Dendritic cell treated with granulocyte-macrophage colony-stimulating factor and Interleukin-4, amounts not matched to agents 40 ng/mL and 50 ng/mL, for 4 days (primary cell): ENCODE measurements at regions not wholly inside any gene's neighbourhood (a gene's known extent, or its start where the extent isn't known, plus 50 kb on each side); places are given as distances from the start of the nearest gene placed in this dataset.
"Not testable (repeated sequence)": the region's sequence is repeated elsewhere in the genome, so short reads cannot be mapped to it uniquely, and the experiment has no call there.

ENCODE experiments used
- H3K27ac Mint-ChIP-seq: one replicate; pipeline ENCODE4 v1.8.0; 2022; ENCODE audit warnings: mild to moderate bottlenecking, mixed read lengths
- H3K27me3 Mint-ChIP-seq: one replicate; pipeline ENCODE4 v1.8.0; 2022; ENCODE audit warnings: mild to moderate bottlenecking, mixed read lengths
- H3K36me3 Mint-ChIP-seq: one replicate; pipeline ENCODE4 v1.8.0; 2022; ENCODE audit warnings: low read depth, mixed read lengths
- H3K4me1 Mint-ChIP-seq: one replicate; pipeline ENCODE4 v1.8.0; 2022; ENCODE audit warnings: low read depth, mixed read lengths
- H3K4me3 Mint-ChIP-seq: one replicate; pipeline ENCODE4 v1.8.0; 2022; ENCODE audit warnings: mild to moderate bottlenecking, moderate library complexity, mixed read lengths
- H3K9me3 Mint-ChIP-seq: one replicate; pipeline ENCODE4 v1.8.0; 2022; ENCODE audit warnings: mixed read lengths
- intact Hi-C: fragments of 100-400 bp; cut with micrococcal nuclease; formaldehyde crosslinking; loops from one replicate; pipeline ENCODE4 v1.15.0; 2022

- Mint-ChIP-seq H3K4me3 (no peak overlapping the region), H3K27me3 (peaks cover 6% of the 10 kb centered on the region), H3K27ac (no peak overlapping the region), H3K36me3 (no peaks in the 10 kb centered on the region), H3K4me1 (no peaks in the 10 kb centered on the region), H3K9me3 (no peaks in the 10 kb centered on the region)
- intact Hi-C loops = no loop called here
Measured at GRCh38 chr20:22834651-22835256, 200.4 kb upstream of the SSTR4 start.

GRCh38 chr20:22836211-22836610 lies 198.9 kb upstream of the SSTR4 start:
- Mint-ChIP-seq H3K36me3 (no peaks in the 10 kb centered on the region), H3K9me3 (no peaks in the 10 kb centered on the region), H3K27ac (no peak overlapping the region), H3K27me3 (peaks cover 8% of the 10 kb centered on the region), H3K4me3 (no peak overlapping the region), H3K4me1 (no peaks in the 10 kb centered on the region)
- intact Hi-C loops = no loop called here

GRCh38 chr20:22836877-22837276 lies 198.2 kb upstream of the SSTR4 start:
- Mint-ChIP-seq H3K4me3 (no peak overlapping the region), H3K36me3 (no peaks in the 10 kb centered on the region), H3K27ac (no peak overlapping the region), H3K4me1 (no peaks in the 10 kb centered on the region), H3K27me3 (peaks cover 10% of the 10 kb centered on the region), H3K9me3 (no peaks in the 10 kb centered on the region)
- intact Hi-C loops = no loop called here

- peaks cover 12% of the 10 kb centered on the region for H3K27me3 Mint-ChIP-seq
- H3K4me3 Mint-ChIP-seq = no peak overlapping the region
- intact Hi-C loops = no loop called here
- no peaks in the 10 kb centered on the region for H3K9me3 Mint-ChIP-seq
- no peak overlapping the region for H3K27ac Mint-ChIP-seq
- H3K36me3 Mint-ChIP-seq = no peaks in the 10 kb centered on the region
- H3K4me1 Mint-ChIP-seq = peaks cover 5% of the 10 kb centered on the region
Measured at GRCh38 chr20:22838001-22838400, 197.1 kb upstream of the SSTR4 start.

- H3K27ac Mint-ChIP-seq = no peak overlapping the region
Measured at GRCh38 chr20:22841846-22842245, 193.3 kb upstream of the SSTR4 start.

GRCh38 chr20:22842793-22843192 lies 192.3 kb upstream of the SSTR4 start:
- Mint-ChIP-seq H3K4me1 (peaks cover 5% of the 10 kb centered on the region), H3K9me3 (no peaks in the 10 kb centered on the region), H3K27me3 (peaks cover 12% of the 10 kb centered on the region), H3K27ac (no peak overlapping the region), H3K36me3 (no peaks in the 10 kb centered on the region), H3K4me3 (no peak overlapping the region)
- intact Hi-C loops = no loop called here

More at GRCh38 chr20:22841846-22842245, 193.3 kb upstream of the SSTR4 start:
- no peaks in the 10 kb centered on the region for H3K36me3 Mint-ChIP-seq
- H3K27me3 Mint-ChIP-seq = peaks cover 12% of the 10 kb centered on the region
- intact Hi-C loops = no loop called here
- no peak overlapping the region for H3K4me3 Mint-ChIP-seq
- H3K9me3 Mint-ChIP-seq = no peaks in the 10 kb centered on the region
- H3K4me1 Mint-ChIP-seq = peaks cover 5% of the 10 kb centered on the region

GRCh38 chr20:22844959-22845358 lies 190.2 kb upstream of the SSTR4 start:
- no peaks in the 10 kb centered on the region for H3K9me3 Mint-ChIP-seq
- peaks cover 5% of the 10 kb centered on the region for H3K4me1 Mint-ChIP-seq
- H3K27ac Mint-ChIP-seq = no peak overlapping the region
- intact Hi-C loops = no loop called here
- H3K27me3 Mint-ChIP-seq = peaks cover 18% of the 10 kb centered on the region
- H3K4me3 Mint-ChIP-seq = no peak overlapping the region
- no peaks in the 10 kb centered on the region for H3K36me3 Mint-ChIP-seq

GRCh38 chr20:22846863-22847262 lies 188.2 kb upstream of the SSTR4 start:
- Mint-ChIP-seq H3K27ac (no peak overlapping the region), H3K27me3 (peaks cover 22% of the 10 kb centered on the region), H3K4me3 (no peak overlapping the region), H3K4me1 (peaks cover 5% of the 10 kb centered on the region), H3K36me3 (no peaks in the 10 kb centered on the region), H3K9me3 (no peaks in the 10 kb centered on the region)
- intact Hi-C loops = no loop called here

GRCh38 chr20:22848364-22848763 lies 186.7 kb upstream of the SSTR4 start:
- Mint-ChIP-seq H3K4me1 (no peaks in the 10 kb centered on the region), H3K4me3 (no peak overlapping the region), H3K36me3 (no peaks in the 10 kb centered on the region), H3K27me3 (peaks cover 27% of the 10 kb centered on the region), H3K9me3 (no peaks in the 10 kb centered on the region), H3K27ac (no peak overlapping the region)
- intact Hi-C loops = no loop called here

- H3K4me3 Mint-ChIP-seq, H3K9me3 Mint-ChIP-seq, H3K4me1 Mint-ChIP-seq, H3K36me3 Mint-ChIP-seq, H3K27ac Mint-ChIP-seq: not testable (repeated sequence)
- intact Hi-C loops = loop anchor here (10.0 kb wide), 1 partner anchor 123 kb away; no protein-coding TSS in a partner anchor
- peaks cover 40% of the 10 kb centered on the region for H3K27me3 Mint-ChIP-seq
Measured at GRCh38 chr20:22851679-22852346, 183.3 kb upstream of the SSTR4 start.

GRCh38 chr20:22861231-22861980 lies 173.7 kb upstream of the SSTR4 start:
- H3K9me3 Mint-ChIP-seq = no peaks in the 10 kb centered on the region
- intact Hi-C loops = no loop called here
- no peak overlapping the region for H3K4me3 Mint-ChIP-seq
- H3K4me1 Mint-ChIP-seq = no peaks in the 10 kb centered on the region
- peaks cover 18% of the 10 kb centered on the region for H3K27me3 Mint-ChIP-seq
- H3K27ac Mint-ChIP-seq = no peak overlapping the region
- no peaks in the 10 kb centered on the region for H3K36me3 Mint-ChIP-seq

- H3K4me3 Mint-ChIP-seq = no peak overlapping the region
- no peaks in the 10 kb centered on the region for H3K36me3 Mint-ChIP-seq
- no peak overlapping the region for H3K27ac Mint-ChIP-seq
- intact Hi-C loops = no loop called here
- no peaks in the 10 kb centered on the region for H3K9me3 Mint-ChIP-seq
- peaks cover 20% of the 10 kb centered on the region for H3K27me3 Mint-ChIP-seq
- H3K4me1 Mint-ChIP-seq = no peaks in the 10 kb centered on the region
Measured at GRCh38 chr20:22861990-22862389, 173.1 kb upstream of the SSTR4 start.

GRCh38 chr20:22862671-22863230 lies 172.4 kb upstream of the SSTR4 start:
- intact Hi-C loops = no loop called here
- H3K27me3 Mint-ChIP-seq = peaks cover 28% of the 10 kb centered on the region
- no peaks in the 10 kb centered on the region for H3K9me3 Mint-ChIP-seq
- H3K4me1 Mint-ChIP-seq = no peaks in the 10 kb centered on the region
- H3K4me3 Mint-ChIP-seq = no peak overlapping the region
- H3K36me3 Mint-ChIP-seq = no peaks in the 10 kb centered on the region
- H3K27ac Mint-ChIP-seq = no peak overlapping the region

GRCh38 chr20:22863826-22864225 lies 171.3 kb upstream of the SSTR4 start:
- intact Hi-C loops = no loop called here
- Mint-ChIP-seq H3K4me1 (no peaks in the 10 kb centered on the region), H3K36me3 (no peaks in the 10 kb centered on the region), H3K27ac (no peak overlapping the region), H3K27me3 (peaks cover 25% of the 10 kb centered on the region), H3K4me3 (no peak overlapping the region), H3K9me3 (no peaks in the 10 kb centered on the region)
